OCI-LY1 (cell line): ENCODE measurements at regions not wholly inside any gene's neighbourhood (a gene's known extent, or its start where the extent isn't known, plus 50 kb on each side); places are given as distances from the start of the nearest gene placed in this dataset.
"Not testable (repeated sequence)": the region's sequence is repeated elsewhere in the genome, so short reads cannot be mapped to it uniquely, and the experiment has no call there.

Experiments used
- H2AFZ ChIP-seq: fragments of 200-600 bp; sonication (generic), shearing (Covaris generic); 2 replicates; pipeline ENCODE4 v1.6.0; 2014; ENCODE audit warnings: antibody characterized with exemption, mild to moderate bottlenecking, low read length
- H3F3A ChIP-seq: fragments of 200-600 bp; sonication (generic), shearing (Covaris generic); 2 replicates; pipeline ENCODE4 v1.6.0; 2014; ENCODE audit warnings: mild to moderate bottlenecking, antibody characterized with exemption, low read length, moderate library complexity; ENCODE audit not compliant: insufficient read depth
- H3K27ac ChIP-seq: fragments of 200-600 bp; sonication (generic); 2 replicates; pipeline ENCODE4 v1.5.1; 2014; ENCODE audit warnings: low read length, mixed run types, mild to moderate bottlenecking, low read depth; ENCODE audit not compliant: poor library complexity, severe bottlenecking
- H3K27me3 ChIP-seq: fragments of 200-600 bp; sonication (generic); 2 replicates; pipeline ENCODE4 v1.6.0; 2014; ENCODE audit warnings: antibody characterized with exemption, mild to moderate bottlenecking, low read length, moderate library complexity; ENCODE audit not compliant: insufficient read depth
- H3K36me3 ChIP-seq: fragments of 200-600 bp; sonication (generic); 2 replicates; pipeline ENCODE4 v1.6.1; 2014; ENCODE audit warnings: mild to moderate bottlenecking, antibody characterized with exemption, low read length, moderate library complexity, mixed read lengths; ENCODE audit not compliant: insufficient read depth
- H3K4me1 ChIP-seq: fragments of 200-600 bp; sonication (generic); 2 replicates; pipeline ENCODE4 v1.5.1; 2014; ENCODE audit warnings: mild to moderate bottlenecking, low read length, moderate library complexity; ENCODE audit not compliant: insufficient read depth, severe bottlenecking
- H3K4me2 ChIP-seq: fragments of 200-600 bp; sonication (generic), shearing (Covaris generic); 2 replicates; pipeline ENCODE4 v1.6.1; 2014; ENCODE audit warnings: low read length
- H3K4me3 ChIP-seq: fragments of 200-600 bp; sonication (generic); 2 replicates; pipeline ENCODE4 v1.5.1; 2014; ENCODE audit warnings: low read length, low read depth, mild to moderate bottlenecking, mixed read lengths; ENCODE audit not compliant: poor library complexity, severe bottlenecking
- H3K79me2 ChIP-seq: fragments of 200-600 bp; shearing (Covaris generic); 2 replicates; pipeline ENCODE4 v1.6.1; 2016; ENCODE audit warnings: mixed run types, low read length, mixed read lengths; ENCODE audit not compliant: insufficient read depth
- H3K9ac ChIP-seq: fragments of 200-600 bp; sonication (generic), shearing (Covaris generic); 2 replicates; pipeline ENCODE4 v1.6.1; 2014; ENCODE audit warnings: mild to moderate bottlenecking, low read length, mixed read lengths
- H3K9me2 ChIP-seq: fragments of 200-600 bp; sonication (generic), shearing (Covaris generic); 2 replicates; pipeline ENCODE4 v1.6.1; 2014; ENCODE audit warnings: low read depth, mild to moderate bottlenecking, low read length, mixed read lengths
- H3K9me3 ChIP-seq: fragments of 200-600 bp; shearing (Covaris generic); 2 replicates; pipeline ENCODE4 v1.6.1; 2014; ENCODE audit warnings: low read length, mixed read lengths
- H4K20me1 ChIP-seq: fragments of 200-600 bp; sonication (generic), shearing (Covaris generic); 2 replicates; pipeline ENCODE4 v1.6.0; 2016; ENCODE audit warnings: mild to moderate bottlenecking, low read length; ENCODE audit not compliant: insufficient read depth
- CTCF ChIP-seq: fragments of 200-600 bp; sonication (generic), shearing (Covaris generic); IDR thresholded peaks from 2 replicates; pipeline ENCODE4 v1.5.1; 2017; ENCODE audit warnings: mild to moderate bottlenecking, antibody characterized with exemption, low read length, moderate library complexity, mixed read lengths
- EZH2 ChIP-seq: fragments of 200-600 bp; sonication (generic), shearing (Covaris generic); IDR thresholded peaks from 2 replicates; pipeline ENCODE4 v1.8.0; 2017; ENCODE audit warnings: borderline replicate concordance, mixed run types, mild to moderate bottlenecking, antibody characterized with exemption, low read length, moderate library complexity, mixed read lengths

DNA sequence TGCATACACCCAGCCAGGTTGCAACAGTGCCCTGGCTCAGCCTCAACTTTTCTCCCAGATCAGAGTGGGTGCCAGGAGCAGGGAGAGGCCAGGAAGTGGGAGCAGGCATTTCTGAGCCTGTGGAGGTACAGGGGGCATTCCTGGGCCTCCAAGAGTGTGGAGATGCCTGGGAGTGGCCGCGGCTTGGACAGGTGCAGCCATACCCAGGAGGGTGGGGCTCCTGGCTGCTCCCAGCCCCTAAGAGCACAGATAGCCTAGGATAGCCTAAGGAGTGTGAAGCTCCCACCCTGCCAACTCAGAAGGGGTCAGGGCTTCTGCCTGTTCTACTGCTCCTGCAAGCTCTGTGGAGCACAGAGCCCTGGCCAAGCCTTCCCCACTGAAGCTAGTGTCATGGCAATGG lies 543.4 kb downstream of the RPL10L start:
- no peaks in the 10 kb centered on the region for H3K27me3 ChIP-seq
- no peak overlapping the region for H2AFZ ChIP-seq
- H4K20me1 ChIP-seq, result no peaks in the 10 kb centered on the region
- no peak for TF ChIP-seq CTCF
- TF ChIP-seq EZH2, result no peak
- no peak overlapping the region for H3K9ac ChIP-seq
- no peak overlapping the region for H3K4me3 ChIP-seq
- no peak overlapping the region for H3K27ac ChIP-seq
- H3K36me3 ChIP-seq, result no peaks in the 10 kb centered on the region
- no peaks in the 10 kb centered on the region for H3K9me2 ChIP-seq
- H3K9me3 ChIP-seq, result 0 out of 2 replicates have a peak, but pooled peaks cover 2% of the 10 kb centered on the region
- no peaks in the 10 kb centered on the region for H3K79me2 ChIP-seq
- no peaks in the 10 kb centered on the region for H3F3A ChIP-seq
- H3K4me2 ChIP-seq, result no peak overlapping the region
- no peaks in the 10 kb centered on the region for H3K4me1 ChIP-seq

GRCh38 chr14:46100901-46101300 lies 550.7 kb downstream of the RPL10L start:
- H3K36me3 ChIP-seq, H4K20me1 ChIP-seq, H3K27ac ChIP-seq, H3K4me3 ChIP-seq, H3K4me2 ChIP-seq, H3F3A ChIP-seq, H3K79me2 ChIP-seq, H3K27me3 ChIP-seq, H3K9ac ChIP-seq, H3K4me1 ChIP-seq, H2AFZ ChIP-seq, H3K9me3 ChIP-seq, H3K9me2 ChIP-seq: not testable (repeated sequence)

- H3K36me3 ChIP-seq, result no peaks in the 10 kb centered on the region
- no peaks in the 10 kb centered on the region for H4K20me1 ChIP-seq
- H3K79me2 ChIP-seq, result no peaks in the 10 kb centered on the region
- no peak for TF ChIP-seq EZH2
- TF ChIP-seq CTCF, result no peak
- no peak overlapping the region for H3K4me2 ChIP-seq
- H3K9me3 ChIP-seq, result no peaks in the 10 kb centered on the region
- H3K9me2 ChIP-seq, result no peaks in the 10 kb centered on the region
- no peaks in the 10 kb centered on the region for H3F3A ChIP-seq
- H3K4me3 ChIP-seq, result no peak overlapping the region
- H3K27me3 ChIP-seq, result no peaks in the 10 kb centered on the region
- H2AFZ ChIP-seq, result no peak overlapping the region
- no peak overlapping the region for H3K27ac ChIP-seq
- no peak overlapping the region for H3K9ac ChIP-seq
- H3K4me1 ChIP-seq, result no peaks in the 10 kb centered on the region
Observed at GRCh38 chr14:46091819-46092218, 559.8 kb downstream of the RPL10L start.

- Histone ChIP-seq H3K4me3 (no peak overlapping the region), H3K27me3 (no peaks in the 10 kb centered on the region), H3K27ac (no peak overlapping the region), H3K36me3 (no peaks in the 10 kb centered on the region), H3K4me1 (no peaks in the 10 kb centered on the region), H4K20me1 (no peaks in the 10 kb centered on the region), H3K79me2 (no peaks in the 10 kb centered on the region), H2AFZ (no peak overlapping the region), H3K4me2 (no peak overlapping the region), H3K9me2 (no peaks in the 10 kb centered on the region), H3K9me3 (no peaks in the 10 kb centered on the region), H3F3A (no peaks in the 10 kb centered on the region), H3K9ac (no peak overlapping the region)
- TF ChIP-seq EZH2, result no peak
- no peak for TF ChIP-seq CTCF
Observed at GRCh38 chr14:46087604-46088003, 564.0 kb downstream of the RPL10L start.
